HG03432 (cell line): ENCODE measurements at regions not wholly inside any gene's neighbourhood (a gene's known extent, or its start where the extent isn't known, plus 50 kb on each side); places are given as distances from the start of the nearest gene placed in this dataset.

Source experiments
- ATAC-seq: cut with Tn5 transposase; IDR thresholded peaks from one replicate; pipeline ENCODE4 v1.9.1; 2021; ENCODE audit warnings: mild to moderate bottlenecking, moderate library complexity; ENCODE audit not compliant: unreplicated experiment

DNA sequence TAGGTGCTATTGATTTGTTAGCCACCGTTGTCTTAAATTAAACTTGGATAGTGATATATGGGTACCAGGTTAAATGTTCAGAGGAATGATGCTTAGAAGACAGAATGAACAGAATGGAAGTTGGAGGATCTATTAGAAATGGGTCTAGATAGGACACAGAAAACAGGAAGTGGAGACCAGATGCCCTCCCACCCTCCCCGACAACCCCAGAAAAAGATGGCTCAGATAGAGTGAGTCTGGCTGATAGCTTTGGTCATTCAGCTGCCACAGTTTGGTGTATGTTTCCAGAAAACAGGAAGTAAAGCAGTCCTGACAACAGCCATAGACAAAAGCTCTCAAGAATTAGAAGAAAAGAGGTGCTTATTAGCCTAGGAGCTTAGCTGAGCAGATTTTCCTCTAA, 71.5 kb upstream of the DSG1 start:
- no peak for ATAC-seq

DNA sequence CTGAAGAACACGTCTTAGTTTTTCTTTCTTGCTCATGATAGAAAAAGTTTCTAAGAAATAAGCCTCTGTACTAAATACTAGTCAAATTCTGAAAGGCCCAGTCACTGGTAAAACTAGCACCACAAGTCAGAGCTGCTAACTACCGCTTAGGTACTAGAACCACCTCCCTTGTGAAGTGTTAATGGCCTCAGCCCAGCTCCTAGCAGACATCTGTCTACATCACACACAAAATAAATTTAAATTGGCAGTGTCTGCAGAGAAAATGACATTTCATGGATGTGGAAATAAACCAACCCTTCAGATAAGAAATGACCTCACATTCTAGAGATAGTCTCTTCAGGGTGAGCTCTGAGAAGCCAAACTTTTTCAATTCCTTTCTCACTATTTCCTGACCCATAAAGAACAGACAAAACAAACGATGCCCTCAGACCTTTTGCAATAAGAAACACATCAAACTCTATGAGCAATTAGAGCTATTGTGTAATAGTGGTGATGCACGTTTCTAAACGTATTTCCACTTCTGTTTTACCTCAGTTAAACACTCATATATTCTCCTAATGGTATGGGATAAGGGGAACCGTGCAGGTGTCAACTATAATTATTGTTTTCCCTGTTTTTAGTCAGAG, 70.3 kb upstream of the DSG1 start:
- ATAC-seq, result no peak

DNA sequence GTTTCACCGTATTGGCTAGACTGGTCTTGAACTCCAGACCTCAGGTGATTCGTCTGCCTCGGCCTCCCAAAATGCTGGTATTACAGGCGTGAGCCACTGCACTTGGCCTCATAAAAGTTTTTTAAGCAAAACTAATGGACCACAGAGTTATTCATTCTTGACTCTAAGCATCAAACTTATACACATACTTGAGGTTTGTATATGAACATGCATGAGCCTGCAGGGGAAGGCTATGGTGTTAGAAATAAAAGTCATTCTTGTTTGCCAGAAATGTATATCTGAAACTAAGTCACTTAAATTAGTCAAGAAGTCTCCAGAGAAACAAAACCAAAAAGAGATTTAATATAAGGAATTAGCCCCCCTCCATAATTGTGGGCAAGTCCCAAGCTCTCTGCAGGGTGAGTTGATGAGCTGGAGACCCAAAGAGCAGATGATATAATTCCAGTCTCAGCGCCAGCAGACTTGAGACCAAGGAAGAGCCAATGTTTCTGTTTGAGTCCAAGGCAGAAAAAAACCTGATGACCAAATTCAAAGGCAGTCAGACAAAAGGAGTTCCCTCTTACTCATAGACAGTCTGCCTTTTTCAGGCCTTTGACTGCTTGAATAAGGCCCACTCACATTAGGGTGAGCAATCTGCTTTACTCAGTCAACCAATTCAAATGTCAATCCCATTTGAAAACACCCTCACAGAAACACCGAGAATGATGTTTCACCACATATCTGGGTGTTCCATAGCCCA, 69.0 kb upstream of the DSG1 start:
- ATAC-seq, result no peak

DNA sequence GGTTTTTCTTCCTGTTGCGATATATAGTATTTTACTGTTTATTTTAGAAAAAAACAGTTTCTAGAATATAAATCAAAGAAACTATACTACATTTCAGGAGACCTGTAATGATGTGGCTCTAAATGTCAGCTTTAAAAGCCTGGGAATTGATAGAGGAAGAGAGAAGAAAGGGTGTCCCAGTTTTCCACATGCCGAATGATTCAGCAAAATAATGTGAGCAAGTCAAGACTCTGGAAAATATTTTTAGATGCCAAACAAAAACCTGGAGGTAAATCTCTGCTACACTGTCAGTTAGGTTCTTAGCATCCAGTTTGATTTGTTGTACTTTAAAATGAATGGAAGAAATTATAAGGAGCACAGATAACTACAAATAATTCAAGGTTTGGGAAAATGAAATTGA, 67.1 kb upstream of the DSG1 start:
- ATAC-seq, result no peak

DNA sequence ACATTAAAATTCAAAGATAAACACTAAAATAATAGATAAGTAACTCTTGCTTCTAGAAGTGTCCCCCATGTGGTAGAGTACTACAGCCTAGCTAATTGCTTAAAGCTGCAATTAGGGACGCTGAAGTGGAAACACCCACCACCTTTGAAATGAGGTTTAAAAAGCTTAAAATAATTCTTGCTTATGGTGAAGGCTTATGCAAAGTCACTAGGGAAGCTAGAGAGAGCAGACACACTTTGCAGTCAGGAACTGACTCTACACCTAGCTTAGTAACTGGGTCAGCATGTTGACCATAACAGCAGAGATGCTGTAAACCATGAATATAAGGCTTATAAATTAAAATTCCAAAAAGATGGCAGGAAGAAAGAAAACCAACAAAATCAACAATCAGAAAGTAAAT, 65.4 kb upstream of the DSG1 start:
- peak; percentile 41 for ATAC-seq

DNA sequence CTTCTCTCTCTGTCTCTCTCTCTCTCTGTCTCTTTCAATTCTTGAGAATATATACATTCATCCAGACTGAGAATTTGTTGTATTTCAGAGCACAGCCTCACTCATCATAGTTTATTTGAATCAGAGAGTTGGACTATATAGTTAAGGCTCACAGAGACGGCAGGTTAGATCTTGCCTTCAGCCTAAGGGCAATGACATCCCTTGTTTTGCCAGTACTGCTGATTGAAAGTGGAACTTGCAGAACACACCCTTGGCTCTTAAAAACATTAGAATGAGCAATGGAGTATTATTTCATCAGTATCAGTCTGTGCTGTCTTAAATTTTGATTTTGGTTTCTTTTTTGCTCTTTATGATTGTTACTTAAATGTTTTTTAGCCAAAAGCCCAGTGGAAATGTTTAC, 62.0 kb upstream of the DSG1 start:
- peak; percentile 56 for ATAC-seq

DNA sequence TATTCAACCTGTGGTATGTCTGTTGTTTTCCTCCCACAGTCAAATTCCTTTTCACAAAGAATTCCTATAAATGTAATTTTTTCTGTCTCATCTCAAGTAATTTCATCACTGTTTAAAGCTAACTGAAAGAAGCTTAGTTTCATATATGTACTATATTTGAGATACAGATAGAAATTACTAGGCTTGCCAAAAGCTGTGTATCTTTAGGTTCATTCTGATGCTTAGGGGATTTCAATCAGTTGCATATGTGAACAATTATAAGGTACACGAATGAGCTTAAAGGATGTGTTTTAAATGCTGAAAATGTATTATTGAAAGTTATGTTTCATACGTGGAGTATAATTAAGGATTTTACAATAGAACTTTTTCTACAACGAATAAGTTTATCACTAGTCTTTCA, 59.2 kb upstream of the DSG1 start:
- no peak for ATAC-seq

DNA sequence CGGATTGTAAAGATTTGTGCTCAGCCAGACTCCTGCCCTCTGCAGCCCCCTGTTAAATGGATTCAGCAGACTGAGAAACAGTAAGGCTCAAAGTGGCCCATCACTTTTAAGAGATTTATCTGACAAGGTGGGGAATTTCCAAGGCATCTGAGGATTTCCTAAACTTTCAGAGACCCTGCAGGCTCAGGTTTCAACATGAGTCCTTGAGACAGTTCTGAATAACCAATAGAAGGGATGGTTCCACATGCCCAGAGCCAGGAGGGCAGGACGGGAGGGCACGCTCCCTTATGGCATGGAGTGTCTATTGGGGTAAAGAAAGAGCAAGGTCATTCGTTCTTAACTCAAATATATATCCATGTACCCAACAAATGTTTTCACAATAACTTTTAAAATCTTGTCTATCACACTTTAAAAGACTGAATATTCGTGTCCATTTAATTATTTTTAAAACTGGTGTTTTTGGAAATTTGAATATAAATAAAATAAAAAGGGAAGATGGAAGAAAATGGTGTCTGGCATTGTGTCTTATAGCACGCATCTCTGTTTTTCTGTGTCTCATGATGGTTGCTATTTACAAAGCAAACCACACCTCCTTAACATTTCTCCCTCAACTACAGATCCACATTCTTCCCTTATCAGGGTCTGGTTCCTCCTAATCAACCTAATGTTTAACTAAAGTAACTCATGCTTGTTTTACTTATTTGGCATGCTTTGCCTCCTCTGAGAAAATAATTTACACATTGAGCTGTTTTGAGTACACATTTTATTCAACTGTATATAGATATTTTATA, 56.0 kb upstream of the DSG1 start:
- no peak for ATAC-seq

DNA sequence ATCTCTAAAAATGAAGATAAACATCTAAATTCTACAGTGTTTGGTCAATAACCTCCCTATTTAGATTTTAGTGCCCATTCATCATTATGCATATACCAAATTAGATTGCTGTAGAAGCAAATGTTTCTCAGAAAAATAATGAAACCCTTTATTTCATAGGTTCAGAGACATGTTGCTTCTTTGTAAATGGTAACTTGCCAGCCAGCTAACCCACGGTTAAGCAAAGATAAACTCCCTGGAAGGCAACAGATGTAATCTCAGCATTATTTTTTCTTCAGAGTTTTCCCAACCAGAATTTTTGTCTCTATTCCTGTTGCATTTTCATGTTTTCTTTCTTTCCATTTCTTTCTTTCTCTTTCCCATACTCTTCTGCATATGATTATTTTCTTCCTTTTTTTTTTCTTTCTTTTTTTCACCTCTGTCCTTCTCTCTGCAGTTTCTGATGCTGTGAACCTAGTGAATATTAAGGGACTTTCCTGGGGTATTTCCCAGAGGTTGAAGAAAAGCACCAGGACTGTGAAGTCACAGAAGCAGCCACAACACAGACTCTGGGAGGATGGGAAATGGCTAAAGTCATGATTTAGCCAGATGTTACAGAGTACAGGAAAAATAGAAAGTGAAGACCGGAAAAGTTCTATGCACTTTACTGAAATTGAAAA, 50.0 kb upstream of the DSG1 start:
- peak; percentile 81 for ATAC-seq
